ENCODE measurements at regions not wholly inside any gene's neighbourhood (a gene's known extent, or its start where the extent isn't known, plus 50 kb on each side); places are given as distances from the start of the nearest gene placed in this dataset.

DNA sequence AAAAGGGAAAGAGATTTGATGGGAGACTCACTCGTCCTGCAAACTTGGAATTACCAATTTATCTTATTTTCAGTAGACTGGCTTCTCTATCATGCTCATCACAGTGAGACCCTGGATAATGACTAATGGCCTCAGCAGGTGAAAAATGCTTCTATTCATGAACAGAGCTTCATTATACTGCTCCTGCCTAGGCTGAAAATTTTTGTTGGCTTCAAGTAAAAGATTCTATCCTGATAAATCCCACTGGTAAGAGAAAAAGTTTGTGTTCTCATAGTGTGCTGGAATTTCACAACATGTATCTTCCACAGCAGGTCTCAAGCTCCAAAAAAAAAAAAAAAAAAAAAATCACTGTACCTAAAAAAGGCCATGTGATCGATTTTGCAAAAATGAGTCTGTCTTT is 329.3 kb upstream of the FZD8 start:
- no peak for TF ChIP-seq CTCF (IDR thresholded peaks at IDR 0.05 in 2 of 3, conservative IDR thresholded peaks at IDR 0.05 in 1 of 3; ENCODE audit: borderline replicate concordance in 1 of 3, insufficient read depth in 1 of 3, low read depth in 2 of 3, low read length in 2 of 3)
- TF ChIP-seq, protein P1, sequence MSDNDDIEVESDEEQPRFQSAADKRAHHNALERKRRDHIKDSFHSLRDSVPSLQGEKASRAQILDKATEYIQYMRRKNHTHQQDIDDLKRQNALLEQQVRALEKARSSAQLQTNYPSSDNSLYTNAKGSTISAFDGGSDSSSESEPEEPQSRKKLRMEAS (IDR thresholded peaks at IDR 0.05), result no peak
- TF ChIP-seq SRF (IDR thresholded peaks at IDR 0.05; ENCODE audit: low read depth), result no peak
- no peak for TF ChIP-seq POLR2AphosphoS5 (IDR thresholded peaks at IDR 0.05; ENCODE audit: low read depth, low read length)
- TF ChIP-seq POLR2A (IDR thresholded peaks at IDR 0.05; ENCODE audit: borderline replicate concordance, extremely low read depth, insufficient read depth, insufficient read length), result no peak
- TF ChIP-seq, protein P2, sequence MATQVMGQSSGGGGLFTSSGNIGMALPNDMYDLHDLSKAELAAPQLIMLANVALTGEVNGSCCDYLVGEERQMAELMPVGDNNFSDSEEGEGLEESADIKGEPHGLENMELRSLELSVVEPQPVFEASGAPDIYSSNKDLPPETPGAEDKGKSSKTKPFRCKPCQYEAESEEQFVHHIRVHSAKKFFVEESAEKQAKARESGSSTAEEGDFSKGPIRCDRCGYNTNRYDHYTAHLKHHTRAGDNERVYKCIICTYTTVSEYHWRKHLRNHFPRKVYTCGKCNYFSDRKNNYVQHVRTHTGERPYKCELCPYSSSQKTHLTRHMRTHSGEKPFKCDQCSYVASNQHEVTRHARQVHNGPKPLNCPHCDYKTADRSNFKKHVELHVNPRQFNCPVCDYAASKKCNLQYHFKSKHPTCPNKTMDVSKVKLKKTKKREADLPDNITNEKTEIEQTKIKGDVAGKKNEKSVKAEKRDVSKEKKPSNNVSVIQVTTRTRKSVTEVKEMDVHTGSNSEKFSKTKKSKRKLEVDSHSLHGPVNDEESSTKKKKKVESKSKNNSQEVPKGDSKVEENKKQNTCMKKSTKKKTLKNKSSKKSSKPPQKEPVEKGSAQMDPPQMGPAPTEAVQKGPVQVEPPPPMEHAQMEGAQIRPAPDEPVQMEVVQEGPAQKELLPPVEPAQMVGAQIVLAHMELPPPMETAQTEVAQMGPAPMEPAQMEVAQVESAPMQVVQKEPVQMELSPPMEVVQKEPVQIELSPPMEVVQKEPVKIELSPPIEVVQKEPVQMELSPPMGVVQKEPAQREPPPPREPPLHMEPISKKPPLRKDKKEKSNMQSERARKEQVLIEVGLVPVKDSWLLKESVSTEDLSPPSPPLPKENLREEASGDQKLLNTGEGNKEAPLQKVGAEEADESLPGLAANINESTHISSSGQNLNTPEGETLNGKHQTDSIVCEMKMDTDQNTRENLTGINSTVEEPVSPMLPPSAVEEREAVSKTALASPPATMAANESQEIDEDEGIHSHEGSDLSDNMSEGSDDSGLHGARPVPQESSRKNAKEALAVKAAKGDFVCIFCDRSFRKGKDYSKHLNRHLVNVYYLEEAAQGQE (IDR thresholded peaks at IDR 0.05; ENCODE audit: low read depth), result no peak
- TF ChIP-seq ELF1 (IDR thresholded peaks at IDR 0.05; ENCODE audit: borderline replicate concordance, low read depth), result no peak
- no peak for TF ChIP-seq RAD21 (IDR thresholded peaks at IDR 0.05; ENCODE audit: low read depth)
